ENCODE measurements at regions not wholly inside any gene's neighbourhood (a gene's known extent, or its start where the extent isn't known, plus 50 kb on each side); places are given as distances from the start of the nearest gene placed in this dataset.

- TF ChIP-seq CTCF (IDR thresholded peaks at IDR 0.05; ENCODE audit: insufficient read depth, low read depth, low read length) (no peak), EZH2 (IDR thresholded peaks at IDR 0.05; ENCODE audit: insufficient read depth, low read length) (no peak)
Measured at GRCh38 chr12:24359418-24359817, 409.9 kb upstream of the SOX5 start.
